ENCODE measurements at regions not wholly inside any gene's neighbourhood (a gene's known extent, or its start where the extent isn't known, plus 50 kb on each side); places are given as distances from the start of the nearest gene placed in this dataset.

DNA sequence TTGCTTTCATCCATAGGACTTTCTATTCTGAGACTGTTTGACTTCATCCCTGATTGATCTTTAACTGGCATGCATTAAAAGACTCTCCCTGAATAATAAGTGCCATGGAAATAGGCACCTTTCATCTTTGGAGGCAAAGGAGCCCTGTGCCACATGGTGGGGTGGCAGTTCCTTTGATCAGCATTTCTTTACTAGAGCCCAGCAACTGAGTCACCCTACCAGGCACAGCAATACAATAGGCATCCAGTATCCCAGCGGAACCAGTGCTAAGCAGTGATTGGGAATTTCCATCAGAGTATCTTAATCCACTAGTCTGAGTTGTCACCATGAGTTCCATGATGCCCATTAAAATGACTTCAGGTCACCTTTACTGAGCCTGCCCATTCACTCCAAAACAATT, 476.1 kb upstream of the MPDZ start:
- DNase-seq (ENCODE audit: low read depth in 1 of 2, low spot score in 1 of 2), result no peak
- no peaks in the 10 kb centered on the region for H3K27me3 ChIP-seq (ENCODE audit: insufficient read depth, poor library complexity, severe bottlenecking)
- H3K4me3 ChIP-seq (replicated peaks; ENCODE audit: insufficient read depth, low read length), result no peak overlapping the region
- H3K27ac ChIP-seq (replicated peaks), result no peak overlapping the region
- TF ChIP-seq POLR2AphosphoS5 (IDR thresholded peaks at IDR 0.05; ENCODE audit: low read depth) (no peak), SPI1 (IDR thresholded peaks at IDR 0.05; ENCODE audit: borderline replicate concordance, low read depth) (no peak), GABPA (IDR thresholded peaks at IDR 0.05; ENCODE audit: low read depth) (no peak)
- TF ChIP-seq, protein P1, sequence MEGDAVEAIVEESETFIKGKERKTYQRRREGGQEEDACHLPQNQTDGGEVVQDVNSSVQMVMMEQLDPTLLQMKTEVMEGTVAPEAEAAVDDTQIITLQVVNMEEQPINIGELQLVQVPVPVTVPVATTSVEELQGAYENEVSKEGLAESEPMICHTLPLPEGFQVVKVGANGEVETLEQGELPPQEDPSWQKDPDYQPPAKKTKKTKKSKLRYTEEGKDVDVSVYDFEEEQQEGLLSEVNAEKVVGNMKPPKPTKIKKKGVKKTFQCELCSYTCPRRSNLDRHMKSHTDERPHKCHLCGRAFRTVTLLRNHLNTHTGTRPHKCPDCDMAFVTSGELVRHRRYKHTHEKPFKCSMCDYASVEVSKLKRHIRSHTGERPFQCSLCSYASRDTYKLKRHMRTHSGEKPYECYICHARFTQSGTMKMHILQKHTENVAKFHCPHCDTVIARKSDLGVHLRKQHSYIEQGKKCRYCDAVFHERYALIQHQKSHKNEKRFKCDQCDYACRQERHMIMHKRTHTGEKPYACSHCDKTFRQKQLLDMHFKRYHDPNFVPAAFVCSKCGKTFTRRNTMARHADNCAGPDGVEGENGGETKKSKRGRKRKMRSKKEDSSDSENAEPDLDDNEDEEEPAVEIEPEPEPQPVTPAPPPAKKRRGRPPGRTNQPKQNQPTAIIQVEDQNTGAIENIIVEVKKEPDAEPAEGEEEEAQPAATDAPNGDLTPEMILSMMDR (IDR thresholded peaks at IDR 0.05; ENCODE audit: insufficient read depth, low read length), result no peak
- TF ChIP-seq, protein P2, sequence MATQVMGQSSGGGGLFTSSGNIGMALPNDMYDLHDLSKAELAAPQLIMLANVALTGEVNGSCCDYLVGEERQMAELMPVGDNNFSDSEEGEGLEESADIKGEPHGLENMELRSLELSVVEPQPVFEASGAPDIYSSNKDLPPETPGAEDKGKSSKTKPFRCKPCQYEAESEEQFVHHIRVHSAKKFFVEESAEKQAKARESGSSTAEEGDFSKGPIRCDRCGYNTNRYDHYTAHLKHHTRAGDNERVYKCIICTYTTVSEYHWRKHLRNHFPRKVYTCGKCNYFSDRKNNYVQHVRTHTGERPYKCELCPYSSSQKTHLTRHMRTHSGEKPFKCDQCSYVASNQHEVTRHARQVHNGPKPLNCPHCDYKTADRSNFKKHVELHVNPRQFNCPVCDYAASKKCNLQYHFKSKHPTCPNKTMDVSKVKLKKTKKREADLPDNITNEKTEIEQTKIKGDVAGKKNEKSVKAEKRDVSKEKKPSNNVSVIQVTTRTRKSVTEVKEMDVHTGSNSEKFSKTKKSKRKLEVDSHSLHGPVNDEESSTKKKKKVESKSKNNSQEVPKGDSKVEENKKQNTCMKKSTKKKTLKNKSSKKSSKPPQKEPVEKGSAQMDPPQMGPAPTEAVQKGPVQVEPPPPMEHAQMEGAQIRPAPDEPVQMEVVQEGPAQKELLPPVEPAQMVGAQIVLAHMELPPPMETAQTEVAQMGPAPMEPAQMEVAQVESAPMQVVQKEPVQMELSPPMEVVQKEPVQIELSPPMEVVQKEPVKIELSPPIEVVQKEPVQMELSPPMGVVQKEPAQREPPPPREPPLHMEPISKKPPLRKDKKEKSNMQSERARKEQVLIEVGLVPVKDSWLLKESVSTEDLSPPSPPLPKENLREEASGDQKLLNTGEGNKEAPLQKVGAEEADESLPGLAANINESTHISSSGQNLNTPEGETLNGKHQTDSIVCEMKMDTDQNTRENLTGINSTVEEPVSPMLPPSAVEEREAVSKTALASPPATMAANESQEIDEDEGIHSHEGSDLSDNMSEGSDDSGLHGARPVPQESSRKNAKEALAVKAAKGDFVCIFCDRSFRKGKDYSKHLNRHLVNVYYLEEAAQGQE (IDR thresholded peaks at IDR 0.05; ENCODE audit: insufficient replicate concordance, low read depth), result no peak

DNA sequence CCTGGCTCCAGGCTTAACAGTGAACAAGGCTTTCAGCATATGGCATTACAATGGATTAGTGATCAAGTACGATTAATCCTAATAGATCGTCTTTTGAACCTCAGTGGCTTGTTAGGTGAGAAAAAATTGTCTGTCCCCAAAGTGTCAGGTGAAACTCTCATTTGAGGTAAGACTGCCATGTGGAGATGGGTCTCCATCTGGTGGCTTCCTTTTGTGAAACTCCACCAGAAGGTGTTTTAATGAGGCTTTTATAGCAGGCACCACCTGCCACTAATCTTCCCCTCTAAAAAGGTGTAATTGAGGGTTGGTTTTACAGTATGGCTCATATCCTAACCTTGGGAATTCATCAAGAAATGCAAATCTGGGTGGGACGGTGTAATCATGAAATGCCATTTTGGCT, 471.1 kb upstream of the MPDZ start:
- TF ChIP-seq, protein P1 (IDR thresholded peaks at IDR 0.05; ENCODE audit: insufficient read depth, low read length), result no peak
- TF ChIP-seq GABPA (IDR thresholded peaks at IDR 0.05; ENCODE audit: low read depth), result no peak
- TF ChIP-seq, protein P2 (IDR thresholded peaks at IDR 0.05; ENCODE audit: insufficient replicate concordance, low read depth), result no peak
- no peak for TF ChIP-seq SPI1 (IDR thresholded peaks at IDR 0.05; ENCODE audit: borderline replicate concordance, low read depth)
- H3K4me3 ChIP-seq (replicated peaks; ENCODE audit: insufficient read depth, low read length), result no peak overlapping the region
- no peak overlapping the region for H3K27ac ChIP-seq (replicated peaks)
- no peaks in the 10 kb centered on the region for H3K27me3 ChIP-seq (ENCODE audit: insufficient read depth, poor library complexity, severe bottlenecking)
- no peak for DNase-seq (ENCODE audit: low read depth in 1 of 2, low spot score in 1 of 2)

DNA sequence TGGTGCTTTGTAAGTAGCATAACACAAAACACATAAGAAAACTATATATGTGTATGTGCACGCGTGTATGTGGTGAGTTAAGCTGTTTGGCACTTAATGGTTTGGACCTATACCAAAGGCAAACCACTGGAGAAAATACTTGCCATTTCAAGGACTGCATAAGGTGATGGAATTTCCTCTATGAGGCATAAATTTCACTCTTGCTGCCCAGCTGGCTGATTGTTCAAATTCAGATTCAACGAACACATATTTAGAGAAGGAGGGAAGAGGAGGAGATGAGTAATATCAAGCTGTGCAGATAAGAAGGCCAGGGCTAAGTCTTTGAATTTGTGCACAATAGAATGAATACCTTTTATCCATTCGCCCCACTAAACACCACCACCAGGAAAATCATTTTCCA, 470.6 kb upstream of the MPDZ start:
- Histone ChIP-seq H3K4me3 (replicated peaks; ENCODE audit: insufficient read depth, low read length) (no peak overlapping the region), H3K27ac (replicated peaks) (no peak overlapping the region), H3K27me3 (ENCODE audit: insufficient read depth, poor library complexity, severe bottlenecking) (no peaks in the 10 kb centered on the region)
- no peak for DNase-seq (ENCODE audit: low read depth in 1 of 2, low spot score in 1 of 2)
- TF ChIP-seq POLR2AphosphoS5 (IDR thresholded peaks at IDR 0.05; ENCODE audit: low read depth) (no peak), SPI1 (IDR thresholded peaks at IDR 0.05; ENCODE audit: borderline replicate concordance, low read depth) (no peak), GABPA (IDR thresholded peaks at IDR 0.05; ENCODE audit: low read depth) (no peak)
- TF ChIP-seq, protein P2 (IDR thresholded peaks at IDR 0.05; ENCODE audit: insufficient replicate concordance, low read depth), result no peak
- TF ChIP-seq, protein P1 (IDR thresholded peaks at IDR 0.05; ENCODE audit: insufficient read depth, low read length), result no peak
